ENCODE measurements at regions not wholly inside any gene's neighbourhood (a gene's known extent, or its start where the extent isn't known, plus 50 kb on each side); places are given as distances from the start of the nearest gene placed in this dataset.

DNA sequence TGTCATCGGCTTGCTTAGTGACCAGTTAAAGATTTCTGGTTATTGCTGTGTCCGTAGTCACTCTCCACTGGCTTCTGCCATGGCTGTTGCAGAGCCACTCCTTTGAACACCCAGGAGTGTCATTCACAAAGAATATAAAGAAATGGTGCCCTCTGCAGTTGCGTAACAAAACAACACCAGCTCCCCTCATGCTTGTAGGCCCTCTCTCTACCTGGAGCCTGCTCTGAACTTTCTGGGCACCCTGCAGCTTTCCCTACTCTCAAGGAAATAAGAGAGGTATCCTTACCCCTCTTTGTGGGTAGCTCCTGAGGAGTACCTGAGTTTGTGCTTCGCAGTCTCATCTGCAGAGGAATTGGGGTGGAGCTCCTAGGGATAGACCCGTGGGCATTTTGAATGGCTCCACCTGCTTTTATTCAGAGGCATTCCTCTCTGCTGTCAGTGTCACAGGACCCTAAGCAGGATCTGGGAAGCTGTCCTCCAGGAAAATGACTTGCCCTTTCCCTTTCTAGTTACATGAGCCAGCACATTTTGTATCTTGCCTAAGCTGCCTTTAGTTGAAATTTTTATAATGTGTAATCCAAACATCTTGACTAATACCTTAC, 97.2 kb upstream of the TMEM260 start:
- H3K4me3 ChIP-seq (ENCODE audit: low read depth, low read length), result no peak overlapping the region
- TF ChIP-seq, protein P1, sequence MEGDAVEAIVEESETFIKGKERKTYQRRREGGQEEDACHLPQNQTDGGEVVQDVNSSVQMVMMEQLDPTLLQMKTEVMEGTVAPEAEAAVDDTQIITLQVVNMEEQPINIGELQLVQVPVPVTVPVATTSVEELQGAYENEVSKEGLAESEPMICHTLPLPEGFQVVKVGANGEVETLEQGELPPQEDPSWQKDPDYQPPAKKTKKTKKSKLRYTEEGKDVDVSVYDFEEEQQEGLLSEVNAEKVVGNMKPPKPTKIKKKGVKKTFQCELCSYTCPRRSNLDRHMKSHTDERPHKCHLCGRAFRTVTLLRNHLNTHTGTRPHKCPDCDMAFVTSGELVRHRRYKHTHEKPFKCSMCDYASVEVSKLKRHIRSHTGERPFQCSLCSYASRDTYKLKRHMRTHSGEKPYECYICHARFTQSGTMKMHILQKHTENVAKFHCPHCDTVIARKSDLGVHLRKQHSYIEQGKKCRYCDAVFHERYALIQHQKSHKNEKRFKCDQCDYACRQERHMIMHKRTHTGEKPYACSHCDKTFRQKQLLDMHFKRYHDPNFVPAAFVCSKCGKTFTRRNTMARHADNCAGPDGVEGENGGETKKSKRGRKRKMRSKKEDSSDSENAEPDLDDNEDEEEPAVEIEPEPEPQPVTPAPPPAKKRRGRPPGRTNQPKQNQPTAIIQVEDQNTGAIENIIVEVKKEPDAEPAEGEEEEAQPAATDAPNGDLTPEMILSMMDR (conservative IDR thresholded peaks at IDR 0.05; ENCODE audit: low read depth, low read length), result peak; percentile 43
- peak; percentile 2 for DNase-seq (ENCODE audit: low read depth)

DNA sequence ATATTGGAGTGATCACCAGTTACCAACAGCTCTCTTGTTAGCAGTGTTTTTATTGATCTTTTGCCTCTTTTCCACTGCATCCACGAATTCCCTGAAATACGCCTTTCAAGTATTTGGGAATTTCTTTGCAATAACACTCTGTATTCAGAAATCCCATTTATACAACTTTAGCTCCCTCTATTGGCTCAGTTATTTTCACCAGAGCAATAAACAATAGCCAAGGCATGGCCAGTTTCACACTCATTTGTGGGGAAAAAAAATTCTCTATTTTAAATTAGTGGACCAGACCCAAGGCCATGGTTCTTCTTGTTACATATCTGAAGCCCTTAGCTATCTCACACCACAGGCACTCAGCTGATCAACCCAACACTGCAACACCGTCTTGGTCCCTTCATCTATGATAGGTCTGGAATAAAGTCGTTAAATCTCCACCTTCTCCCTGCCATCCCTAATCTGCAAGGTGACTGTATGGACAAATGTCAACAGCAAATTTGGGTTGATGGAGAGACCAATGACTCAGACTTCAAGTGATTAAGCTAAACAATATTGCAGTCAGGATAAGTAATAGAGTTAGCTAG, 92.4 kb upstream of the TMEM260 start:
- H3K4me3 ChIP-seq (ENCODE audit: low read depth, low read length), result no peak overlapping the region
- TF ChIP-seq, protein P1 (conservative IDR thresholded peaks at IDR 0.05; ENCODE audit: low read depth, low read length), result peak; percentile 62
- no peak for DNase-seq (ENCODE audit: low read depth)

DNA sequence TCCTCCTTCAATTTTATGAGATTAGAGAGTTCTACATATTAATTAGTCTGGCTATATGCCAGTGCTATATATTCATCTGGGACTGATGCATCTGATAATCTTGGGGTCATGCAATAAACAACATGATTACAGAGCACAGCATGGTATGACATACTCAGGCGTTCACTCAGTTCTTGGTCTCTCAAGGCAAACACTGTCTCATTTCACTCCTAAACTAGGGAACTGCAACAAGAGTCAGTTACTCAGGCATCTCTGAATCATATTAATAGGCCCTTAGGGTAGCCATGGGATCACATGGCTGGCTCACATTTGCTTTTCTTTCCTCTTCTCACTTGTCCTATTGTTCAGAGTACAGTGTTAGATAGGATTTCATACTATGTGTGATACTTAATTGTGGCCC, 91.8 kb upstream of the TMEM260 start:
- DNase-seq (ENCODE audit: low read depth), result peak; percentile 6
- no peak overlapping the region for H3K4me3 ChIP-seq (ENCODE audit: low read depth, low read length)
- TF ChIP-seq, protein P1 (conservative IDR thresholded peaks at IDR 0.05; ENCODE audit: low read depth, low read length), result no peak

DNA sequence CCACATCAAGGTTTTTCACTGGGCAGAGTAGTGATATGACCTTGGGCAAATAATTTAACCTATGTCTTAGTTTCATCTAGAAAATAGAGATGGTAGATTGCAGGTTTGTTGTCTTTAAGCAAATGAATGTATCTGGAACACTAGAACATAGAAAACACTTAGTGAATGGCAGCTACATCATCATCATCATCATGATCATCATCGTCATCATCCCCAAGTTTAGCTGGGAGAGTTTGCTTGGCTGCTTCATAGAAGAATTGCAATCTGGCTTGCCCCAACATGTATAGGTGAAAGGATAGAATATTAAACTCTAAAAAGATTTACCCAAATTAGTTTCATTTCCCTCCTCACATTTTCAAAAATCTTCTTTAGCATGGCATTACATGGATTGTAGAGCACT, 91.3 kb upstream of the TMEM260 start:
- no peak for DNase-seq (ENCODE audit: low read depth)
- TF ChIP-seq, protein P1 (conservative IDR thresholded peaks at IDR 0.05; ENCODE audit: low read depth, low read length), result no peak
- H3K4me3 ChIP-seq (ENCODE audit: low read depth, low read length), result no peak overlapping the region

DNA sequence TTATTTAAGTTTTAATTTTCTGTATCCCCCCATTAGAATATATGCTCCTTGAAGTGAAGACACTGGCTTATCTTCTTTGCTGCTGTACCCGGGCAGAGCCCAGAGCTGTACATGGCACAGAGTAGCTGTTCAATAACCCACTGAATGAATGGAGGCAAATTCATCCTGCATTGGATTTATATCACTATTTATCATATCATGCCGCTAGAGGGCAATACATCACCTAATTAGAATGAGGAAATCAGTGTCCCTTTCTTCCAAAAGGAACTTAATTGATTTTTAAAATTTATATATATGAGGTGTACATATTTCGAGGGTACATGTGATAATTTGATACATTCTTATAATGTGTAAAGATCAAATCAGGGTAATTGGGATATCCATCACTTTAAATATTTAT, 89.2 kb upstream of the TMEM260 start:
- DNase-seq (ENCODE audit: low read depth), result peak; percentile 6
- TF ChIP-seq, protein P1 (conservative IDR thresholded peaks at IDR 0.05; ENCODE audit: low read depth, low read length), result peak; percentile 53
- H3K4me3 ChIP-seq (ENCODE audit: low read depth, low read length), result no peak overlapping the region

DNA sequence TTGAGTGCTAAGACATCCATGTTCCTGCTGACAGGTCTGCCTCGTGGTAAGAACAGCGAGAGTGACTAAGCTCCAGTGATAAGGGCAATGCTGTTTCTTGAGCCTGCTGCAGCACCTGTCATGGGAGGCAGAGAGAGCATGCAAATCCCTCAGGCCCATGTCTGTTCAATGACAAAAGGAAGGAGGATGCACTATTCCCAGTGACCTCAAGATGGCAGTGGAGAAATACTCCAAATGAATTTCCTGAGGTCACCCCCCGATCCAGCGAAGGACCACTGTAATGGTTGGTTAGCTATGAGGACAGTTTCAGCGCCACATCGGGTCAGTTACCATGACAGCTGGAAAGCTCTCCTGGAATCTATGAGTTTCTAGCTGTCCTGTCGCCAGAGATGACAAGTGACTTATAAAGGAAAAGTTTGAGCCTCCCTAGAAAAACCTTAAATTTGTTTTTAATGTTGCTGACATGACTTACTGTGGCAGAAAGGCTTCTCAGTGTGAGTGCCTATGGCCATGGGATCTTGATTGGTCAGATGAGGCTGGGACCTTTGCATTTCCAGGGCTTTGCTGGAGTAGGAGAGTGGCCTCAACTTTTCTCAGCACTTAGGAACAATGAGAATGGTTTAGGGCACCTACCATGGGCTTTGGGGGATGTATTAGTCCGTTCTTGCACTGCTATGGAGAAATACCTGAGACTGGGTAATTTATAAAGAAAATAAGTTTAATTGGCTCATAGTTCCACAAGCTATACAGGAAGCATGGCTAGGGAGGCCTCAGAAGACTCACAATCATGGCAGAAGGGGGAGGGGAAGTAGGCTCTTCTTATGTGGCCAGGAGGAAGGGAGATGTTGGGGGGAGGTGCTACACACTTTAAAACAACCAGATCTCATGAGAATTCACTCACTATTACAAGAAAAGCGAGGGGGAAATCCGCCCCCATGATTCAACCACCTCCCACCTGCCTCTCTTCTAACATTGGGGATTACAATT, 88.0 kb upstream of the TMEM260 start:
- no peak overlapping the region for H3K4me3 ChIP-seq (ENCODE audit: low read depth, low read length)
- TF ChIP-seq, protein P1 (conservative IDR thresholded peaks at IDR 0.05; ENCODE audit: low read depth, low read length), result peak; percentile 82

More for the DNA sequence above, 88.0 kb upstream of the TMEM260 start:
- peak; percentile 12 for DNase-seq (ENCODE audit: low read depth)
